Stomach (tissue), 4 donors: ENCODE measurements at regions not wholly inside any gene's neighbourhood (a gene's known extent, or its start where the extent isn't known, plus 50 kb on each side); places are given as distances from the start of the nearest gene placed in this dataset.

Experiments
- POLR2A ChIP-seq, 4 donors: fragments of 450-650 bp; IDR thresholded peaks; one replicate each; pipeline ENCODE4 v1.6.1; 2016; ENCODE audit warnings: antibody characterized with exemption in 4 of 4, control low read depth in 2 of 4, mild to moderate bottlenecking in 1 of 4, moderate library complexity in 1 of 4
- POLR2AphosphoS5 ChIP-seq, 3 donors: sonication (generic); formaldehyde crosslinking; IDR thresholded peaks; one replicate each; pipeline ENCODE4 v1.6.1; 2016; ENCODE audit warnings: antibody characterized with exemption in 3 of 3
- TF ChIP-seq, protein P1 (sequence below), 7 experiments: fragments of 450-650 bp in 4 of 7; fragments of 200-600 bp in 3 of 7; sonication (generic) in 3 of 7; IDR thresholded peaks; one replicate each; pipeline ENCODE4 v1.5.1; 2016 to 2019; ENCODE audit warnings: antibody characterized with exemption in 7 of 7, control low read depth in 2 of 7, mild to moderate bottlenecking in 1 of 7

DNA sequence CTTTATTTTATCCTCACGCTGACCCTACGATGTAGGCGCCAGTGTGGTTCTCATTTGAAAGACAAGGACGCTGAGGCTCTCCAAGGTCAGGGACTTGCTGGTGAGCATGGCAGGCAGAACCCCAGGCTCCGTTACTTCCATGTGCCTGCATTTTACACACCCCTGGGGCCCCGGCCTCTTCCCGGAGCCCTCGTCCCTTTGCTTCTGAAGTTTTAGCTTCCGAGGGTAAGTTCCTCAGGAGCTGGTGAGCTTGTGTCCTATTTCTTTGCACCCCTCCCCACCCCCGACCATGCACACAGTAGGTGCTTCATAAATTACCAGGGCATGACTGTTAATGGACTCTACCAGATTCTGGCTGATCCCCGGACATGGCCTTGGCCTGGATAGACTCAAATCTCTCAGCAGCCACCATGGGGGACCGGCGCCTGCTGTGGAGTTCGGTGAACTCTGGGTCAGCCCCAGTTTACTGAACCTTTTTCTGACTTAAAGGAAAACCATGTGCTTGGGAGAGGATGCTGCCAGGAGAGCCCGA is 59.3 kb upstream of the RNU6ATAC start:
- TF ChIP-seq, protein P1, sequence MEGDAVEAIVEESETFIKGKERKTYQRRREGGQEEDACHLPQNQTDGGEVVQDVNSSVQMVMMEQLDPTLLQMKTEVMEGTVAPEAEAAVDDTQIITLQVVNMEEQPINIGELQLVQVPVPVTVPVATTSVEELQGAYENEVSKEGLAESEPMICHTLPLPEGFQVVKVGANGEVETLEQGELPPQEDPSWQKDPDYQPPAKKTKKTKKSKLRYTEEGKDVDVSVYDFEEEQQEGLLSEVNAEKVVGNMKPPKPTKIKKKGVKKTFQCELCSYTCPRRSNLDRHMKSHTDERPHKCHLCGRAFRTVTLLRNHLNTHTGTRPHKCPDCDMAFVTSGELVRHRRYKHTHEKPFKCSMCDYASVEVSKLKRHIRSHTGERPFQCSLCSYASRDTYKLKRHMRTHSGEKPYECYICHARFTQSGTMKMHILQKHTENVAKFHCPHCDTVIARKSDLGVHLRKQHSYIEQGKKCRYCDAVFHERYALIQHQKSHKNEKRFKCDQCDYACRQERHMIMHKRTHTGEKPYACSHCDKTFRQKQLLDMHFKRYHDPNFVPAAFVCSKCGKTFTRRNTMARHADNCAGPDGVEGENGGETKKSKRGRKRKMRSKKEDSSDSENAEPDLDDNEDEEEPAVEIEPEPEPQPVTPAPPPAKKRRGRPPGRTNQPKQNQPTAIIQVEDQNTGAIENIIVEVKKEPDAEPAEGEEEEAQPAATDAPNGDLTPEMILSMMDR (IDR thresholded peaks at IDR 0.05) = no peak
- no peak for TF ChIP-seq POLR2AphosphoS5 (IDR thresholded peaks at IDR 0.05)
- TF ChIP-seq POLR2A (IDR thresholded peaks at IDR 0.05) = no peak
